HEK293 (cell line): ENCODE measurements at regions not wholly inside any gene's neighbourhood (a gene's known extent, or its start where the extent isn't known, plus 50 kb on each side); places are given as distances from the start of the nearest gene placed in this dataset.

ENCODE experiments used
- CTCF ChIA-PET: fragments of 350-600 bp; formaldehyde crosslinking; extraction: SDS; loops from one replicate; lab custom pipeline; 2021; ENCODE audit warnings: antibody characterized with exemption; lab: Yijun Ruan, JAX
- POLR2A ChIA-PET: fragments of 300-600 bp; formaldehyde crosslinking; extraction: SDS; loops from one replicate; lab custom pipeline; 2020; ENCODE audit warnings: antibody characterized with exemption, inconsistent platforms; lab: Yijun Ruan, JAX
- H3K27ac ChIP-seq: fragments of 200-500 bp; sonication (Bioruptor generic); 2 replicates; pipeline ENCODE4 v1.5.1; 2014; ENCODE audit warnings: low read depth, low read length, control low read depth, inconsistent platforms; ENCODE audit errors: extremely low read depth
- H3K36me3 ChIP-seq, 2 experiments: fragments of 200-500 bp in 1 of 2; sonication (Bioruptor generic) in 1 of 2; 1 replicate in 1 of 2; 2 replicates in 1 of 2; pipeline ENCODE4 v1.5.1; 2014 to 2017; ENCODE audit warnings: inconsistent platforms in 2 of 2, low read length in 2 of 2; ENCODE audit not compliant: control insufficient read depth in 2 of 2, insufficient read depth in 1 of 2
- H3K4me1 ChIP-seq: fragments of 200-500 bp; sonication (Bioruptor generic); 2 replicates; pipeline ENCODE4 v1.5.1; 2014; ENCODE audit warnings: mild to moderate bottlenecking, low read length, inconsistent platforms; ENCODE audit not compliant: control insufficient read depth, insufficient read depth
- H3K4me3 ChIP-seq: 2 replicates; pipeline ENCODE4 v1.5.1; 2011; ENCODE audit warnings: low read depth, mild to moderate bottlenecking, control low read depth, low read length, moderate library complexity
- H3K9me3 ChIP-seq: fragments of 200-500 bp; sonication (Bioruptor generic); 2 replicates; pipeline ENCODE4 v1.5.1; 2014; ENCODE audit warnings: low read depth, low read length, inconsistent platforms; ENCODE audit not compliant: control insufficient read depth, insufficient read depth
- AEBP2 ChIP-seq: fragments of 450-650 bp; formaldehyde crosslinking; IDR thresholded peaks from 2 replicates; pipeline ENCODE4 v1.5.1; 2016; ENCODE audit warnings: missing biosample characterization, missing genetic modification characterization, borderline replicate concordance
- ATF2 ChIP-seq: fragments of 450-650 bp; formaldehyde crosslinking; IDR thresholded peaks from 2 replicates; pipeline ENCODE4 v1.5.1; 2016; ENCODE audit warnings: missing biosample characterization, missing genetic modification characterization, low read depth
- GLIS2 ChIP-seq: fragments of 450-650 bp; formaldehyde crosslinking; IDR thresholded peaks from 2 replicates; pipeline ENCODE4 v1.5.1; 2016; ENCODE audit warnings: missing biosample characterization, missing genetic modification characterization
- KLF7 ChIP-seq: fragments of 450-650 bp; formaldehyde crosslinking; IDR thresholded peaks from 2 replicates; pipeline ENCODE4 v1.5.1; 2016; ENCODE audit warnings: missing biosample characterization, missing genetic modification characterization, borderline replicate concordance
- PRDM6 ChIP-seq: fragments of 450-650 bp; formaldehyde crosslinking; IDR thresholded peaks from 2 replicates; pipeline ENCODE4 v1.5.1; 2017; ENCODE audit warnings: missing biosample characterization, missing genetic modification characterization
- ZBTB7A ChIP-seq: fragments of 450-650 bp; formaldehyde crosslinking; IDR thresholded peaks from 2 replicates; pipeline ENCODE4 v1.5.1; 2016; ENCODE audit warnings: low read depth, missing biosample characterization, missing genetic modification characterization
- ZEB2 ChIP-seq: fragments of 450-650 bp; formaldehyde crosslinking; IDR thresholded peaks from 2 replicates; pipeline ENCODE4 v1.5.1; 2016; ENCODE audit warnings: missing biosample characterization, missing genetic modification characterization
- ZFP69B ChIP-seq: fragments of 450-650 bp; formaldehyde crosslinking; IDR thresholded peaks from 2 replicates; pipeline ENCODE4 v1.5.1; 2016; ENCODE audit warnings: missing biosample characterization, missing genetic modification characterization
- ZNF10 ChIP-seq: fragments of 450-650 bp; formaldehyde crosslinking; IDR thresholded peaks from 2 replicates; pipeline ENCODE4 v1.5.1; 2017; ENCODE audit warnings: missing biosample characterization, missing genetic modification characterization
- ZNF112 ChIP-seq: fragments of 450-650 bp; formaldehyde crosslinking; IDR thresholded peaks from 2 replicates; pipeline ENCODE4 v1.5.0; 2017; ENCODE audit warnings: missing biosample characterization, missing genetic modification characterization
- ZNF114 ChIP-seq: fragments of 450-650 bp; formaldehyde crosslinking; IDR thresholded peaks from 2 replicates; pipeline ENCODE4 v1.5.0; 2017; ENCODE audit warnings: missing biosample characterization, missing genetic modification characterization
- ZNF140 ChIP-seq: fragments of 450-650 bp; formaldehyde crosslinking; IDR thresholded peaks from 2 replicates; pipeline ENCODE4 v1.5.1; 2016; ENCODE audit warnings: missing biosample characterization, missing genetic modification characterization
- ZNF16 ChIP-seq: fragments of 450-650 bp; formaldehyde crosslinking; IDR thresholded peaks from 2 replicates; pipeline ENCODE4 v1.5.1; 2016; ENCODE audit warnings: low read depth, missing biosample characterization, missing genetic modification characterization
- ZNF211 ChIP-seq: fragments of 450-650 bp; formaldehyde crosslinking; IDR thresholded peaks from 2 replicates; pipeline ENCODE4 v1.5.1; 2016; ENCODE audit warnings: low read depth, missing biosample characterization, missing genetic modification characterization
- ZNF221 ChIP-seq: fragments of 450-650 bp; formaldehyde crosslinking; IDR thresholded peaks from 2 replicates; pipeline ENCODE4 v1.5.1; 2017; ENCODE audit warnings: missing biosample characterization, missing genetic modification characterization, borderline replicate concordance
- ZNF223 ChIP-seq: fragments of 450-650 bp; formaldehyde crosslinking; IDR thresholded peaks from 2 replicates; pipeline ENCODE4 v1.5.1; 2016; ENCODE audit warnings: missing biosample characterization, missing genetic modification characterization
- ZNF292 ChIP-seq: fragments of 450-650 bp; formaldehyde crosslinking; IDR thresholded peaks from 2 replicates; pipeline ENCODE4 v1.5.1; 2016; ENCODE audit warnings: low read depth, missing biosample characterization, missing genetic modification characterization, borderline replicate concordance
- ZNF311 ChIP-seq: fragments of 450-650 bp; formaldehyde crosslinking; IDR thresholded peaks from 2 replicates; pipeline ENCODE4 v1.5.1; 2017; ENCODE audit warnings: missing biosample characterization, missing genetic modification characterization, borderline replicate concordance
- ZNF366 ChIP-seq: fragments of 450-650 bp; formaldehyde crosslinking; conservative IDR thresholded peaks from 2 replicates; pipeline ENCODE4 v1.5.1; 2016; ENCODE audit warnings: missing biosample characterization, missing genetic modification characterization
- ZNF433 ChIP-seq: fragments of 450-650 bp; formaldehyde crosslinking; IDR thresholded peaks from 2 replicates; pipeline ENCODE4 v1.5.1; 2016; ENCODE audit warnings: missing biosample characterization, missing genetic modification characterization, low read depth
- ZNF521 ChIP-seq: fragments of 450-650 bp; formaldehyde crosslinking; IDR thresholded peaks from 2 replicates; pipeline ENCODE4 v1.5.1; 2017; ENCODE audit warnings: missing biosample characterization, mild to moderate bottlenecking, missing genetic modification characterization
- ZNF549 ChIP-seq: fragments of 450-650 bp; IDR thresholded peaks from 2 replicates; pipeline ENCODE4 v1.5.1; 2018; ENCODE audit warnings: missing biosample characterization, missing genetic modification characterization, mild to moderate bottlenecking, inconsistent platforms, moderate library complexity
- ZNF585B ChIP-seq: fragments of 450-650 bp; formaldehyde crosslinking; IDR thresholded peaks from 2 replicates; pipeline ENCODE4 v1.5.1; 2016; ENCODE audit warnings: missing biosample characterization, missing genetic modification characterization
- ZNF600 ChIP-seq: fragments of 450-650 bp; formaldehyde crosslinking; IDR thresholded peaks from 2 replicates; pipeline ENCODE4 v1.5.1; 2016; ENCODE audit warnings: missing biosample characterization, missing genetic modification characterization
- ZNF621 ChIP-seq: fragments of 450-650 bp; formaldehyde crosslinking; IDR thresholded peaks from 2 replicates; pipeline ENCODE4 v1.5.1; 2017; ENCODE audit warnings: missing biosample characterization, missing genetic modification characterization
- ZNF645 ChIP-seq: fragments of 450-650 bp; formaldehyde crosslinking; IDR thresholded peaks from 2 replicates; pipeline ENCODE4; 2016; ENCODE audit warnings: missing biosample characterization, missing genetic modification characterization
- ZSCAN23 ChIP-seq: fragments of 450-650 bp; formaldehyde crosslinking; IDR thresholded peaks from 2 replicates; pipeline ENCODE4 v1.5.1; 2016; ENCODE audit warnings: missing biosample characterization, missing genetic modification characterization
- ZSCAN30 ChIP-seq: fragments of 450-650 bp; IDR thresholded peaks from 2 replicates; pipeline ENCODE4 v1.5.1; 2018; ENCODE audit warnings: missing biosample characterization, mild to moderate bottlenecking, missing genetic modification characterization, moderate library complexity

- TF ChIP-seq ZNF221 (tag by site-specific recombination) (no peak), ZNF16 (tag by site-specific recombination) (no peak), GLIS2 (tag by site-specific recombination) (no peak), ZNF112 (tag by site-specific recombination) (no peak), ZNF645 (tag by site-specific recombination) (no peak), ZNF311 (tag by site-specific recombination) (no peak), PRDM6 (tag by site-specific recombination) (no peak), ZEB2 (no peak)
Observed at GRCh38 chr3:66121318-66121717, 82.6 kb upstream of the MAGI1 start (continued).

- CTCF ChIA-PET: interaction anchor here (0.6 kb wide), 1 partner anchor 12 kb away, joined by 3 read pairs; no protein-coding TSS in a partner anchor
- no peaks in the 10 kb centered on the region for H3K9me3 ChIP-seq
- H3K4me3 ChIP-seq: no peak overlapping the region
- TF ChIP-seq ZNF621 (tag by site-specific recombination): no peak
- no peak for TF ChIP-seq ZNF114
- no peak for TF ChIP-seq ZNF292
- TF ChIP-seq ZNF140 (tag by site-specific recombination): no peak
- no peak for TF ChIP-seq ZNF600
- TF ChIP-seq ZNF211 (tag by site-specific recombination): no peak
- no peak for TF ChIP-seq ZSCAN23 (tag by site-specific recombination)
- TF ChIP-seq ZNF521 (tag by site-specific recombination): no peak
- TF ChIP-seq ZNF585B (tag by site-specific recombination): no peak
- no peak for TF ChIP-seq ZFP69B (tag by site-specific recombination)
- no peak for TF ChIP-seq ZNF549
- no peak for TF ChIP-seq ZNF433
- TF ChIP-seq ATF2 (tag by site-specific recombination): no peak
- TF ChIP-seq ZBTB7A (tag by site-specific recombination): no peak
- no peak for TF ChIP-seq AEBP2
- TF ChIP-seq ZNF366 (tag by site-specific recombination): no peak
- no peak for TF ChIP-seq ZSCAN30 (tag by site-specific recombination)
- TF ChIP-seq ZNF223 (tag by site-specific recombination): no peak
- TF ChIP-seq KLF7 (tag by site-specific recombination): no peak
- no peak for TF ChIP-seq ZNF10 (tag by site-specific recombination)
- no peaks in the 10 kb centered on the region for H3K4me1 ChIP-seq
- POLR2A ChIA-PET: interaction anchor here (0.6 kb wide), 2 partner anchors 13 to 1505 kb away, joined by 3 read pairs; no protein-coding TSS in a partner anchor
- no peak overlapping the region for H3K27ac ChIP-seq
- H3K36me3 ChIP-seq: no peaks in the 10 kb centered on the region
Observed at GRCh38 chr3:66115858-66116654, 77.3 kb upstream of the MAGI1 start.
